Stimulated activated CD4-positive, alpha-beta T cell treated with anti-CD3 and anti-CD28 coated beads, Interleukin-12 subunit alpha, Interleukin-12 subunit beta, amount 100 ng/mL, for 24 hours (primary cell): ENCODE measurements at regions not wholly inside any gene's neighbourhood (a gene's known extent, or its start where the extent isn't known, plus 50 kb on each side); places are given as distances from the start of the nearest gene placed in this dataset.
A peak's percentile ranks its signal among the peaks of the same experiment; 100 is the strongest.
"Not testable (repeated sequence)": the region's sequence is repeated elsewhere in the genome, so short reads cannot be mapped to it uniquely, and the experiment has no call there.

Experiments
- DNase-seq, 2 experiments: peaks; one replicate each; pipeline ENCODE4 v3.0.0-alpha.2; 2020; ENCODE audit warnings: low read depth in 2 of 2

DNA sequence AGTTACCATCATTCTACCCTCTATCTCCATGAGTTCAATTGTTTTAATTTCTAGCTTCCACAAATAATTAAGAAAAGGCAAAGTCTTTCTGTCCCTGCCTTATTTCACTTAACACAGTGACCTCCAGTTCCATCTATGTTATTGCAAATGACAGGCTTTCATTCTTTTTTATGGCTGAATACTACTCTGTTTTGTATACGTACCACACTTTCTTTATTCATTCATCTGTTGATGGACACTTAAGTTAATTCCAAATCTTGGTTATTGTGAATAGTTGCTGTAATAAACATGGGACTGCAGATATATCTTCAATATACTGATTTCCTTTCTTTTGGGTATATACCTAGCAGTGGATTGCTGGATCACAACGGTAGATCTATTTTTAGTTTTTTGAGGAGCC lies 314.1 kb downstream of the SV2B start:
- DNase-seq = no peak

DNA sequence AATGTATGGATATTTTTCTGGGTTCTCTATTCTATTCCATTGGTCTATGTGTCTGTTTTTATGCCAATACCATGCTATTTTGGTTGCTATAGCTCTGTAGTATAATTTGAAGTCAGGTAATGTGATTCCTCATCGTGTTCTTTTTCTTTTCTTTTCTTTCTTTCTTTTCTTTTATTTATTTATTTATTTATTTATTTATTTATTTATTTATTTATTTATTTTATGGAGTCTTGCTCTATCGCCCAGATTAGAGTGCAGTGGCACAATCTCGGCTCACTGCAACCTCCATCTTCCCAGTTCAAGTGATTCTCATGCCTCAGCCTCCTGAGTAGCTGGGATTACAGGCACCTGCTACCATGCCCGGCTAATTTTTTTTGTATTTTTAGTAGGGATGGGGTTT lies 315.2 kb downstream of the SV2B start:
- not testable (repeated sequence) for DNase-seq

DNA sequence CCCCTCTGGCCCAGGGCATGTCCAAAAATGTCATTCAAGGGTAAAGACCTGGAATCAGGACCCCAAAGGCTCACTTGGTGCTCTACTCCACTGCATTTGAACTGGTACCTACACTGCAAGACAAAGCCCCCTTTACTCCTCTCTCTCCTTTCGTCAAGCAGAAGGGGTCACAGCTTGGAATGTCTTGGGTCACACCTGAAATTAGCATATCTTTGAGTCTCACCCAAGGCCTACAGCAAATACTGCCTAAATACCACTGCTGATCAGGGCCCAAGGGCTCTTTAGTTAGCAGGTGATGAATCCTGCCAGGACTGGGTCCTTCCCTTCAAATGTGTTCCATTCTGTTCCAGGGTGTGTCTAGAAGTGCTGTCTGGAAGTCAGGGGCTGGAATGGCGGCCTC lies 320.6 kb downstream of the SV2B start:
- DNase-seq = no peak

DNA sequence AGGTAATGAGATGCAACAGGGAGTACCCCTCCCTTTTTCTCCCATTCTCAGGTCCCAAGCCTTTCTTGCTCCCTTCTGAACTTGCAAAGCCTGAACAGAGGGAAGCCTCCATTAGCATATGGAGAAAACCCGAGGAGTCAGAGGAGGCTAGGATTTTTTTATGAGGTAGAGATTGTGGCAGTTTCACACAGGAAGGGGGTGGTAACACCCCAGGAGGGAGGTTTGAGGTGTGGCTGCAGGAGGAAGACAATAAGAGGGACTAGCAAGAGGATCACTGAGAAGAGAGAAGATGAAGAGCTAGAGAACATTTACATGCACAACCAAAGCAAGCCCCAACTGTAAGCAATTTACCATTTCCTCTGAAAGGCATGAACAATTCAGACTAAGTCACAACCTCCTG lies 322.7 kb downstream of the SV2B start:
- no peak for DNase-seq

DNA sequence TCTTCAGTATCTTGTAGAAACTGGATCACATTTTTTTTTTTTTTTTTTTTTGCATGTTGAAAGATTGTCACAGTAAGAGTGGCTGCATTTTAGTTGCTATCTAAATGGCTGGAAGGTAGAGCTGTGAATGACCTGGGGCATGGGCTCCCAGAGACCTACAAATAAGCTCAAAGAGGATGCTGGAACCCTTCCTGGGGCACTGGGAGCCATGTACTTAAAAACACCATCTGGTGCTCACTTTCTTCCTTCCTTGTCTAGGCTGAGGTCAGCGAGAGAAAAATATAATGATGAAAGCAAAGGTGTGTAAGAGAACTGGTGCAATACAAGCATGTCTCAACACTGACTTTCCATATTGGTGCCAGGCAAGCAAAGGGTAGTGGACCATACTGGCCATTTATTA lies 323.9 kb downstream of the SV2B start:
- no peak for DNase-seq

DNA sequence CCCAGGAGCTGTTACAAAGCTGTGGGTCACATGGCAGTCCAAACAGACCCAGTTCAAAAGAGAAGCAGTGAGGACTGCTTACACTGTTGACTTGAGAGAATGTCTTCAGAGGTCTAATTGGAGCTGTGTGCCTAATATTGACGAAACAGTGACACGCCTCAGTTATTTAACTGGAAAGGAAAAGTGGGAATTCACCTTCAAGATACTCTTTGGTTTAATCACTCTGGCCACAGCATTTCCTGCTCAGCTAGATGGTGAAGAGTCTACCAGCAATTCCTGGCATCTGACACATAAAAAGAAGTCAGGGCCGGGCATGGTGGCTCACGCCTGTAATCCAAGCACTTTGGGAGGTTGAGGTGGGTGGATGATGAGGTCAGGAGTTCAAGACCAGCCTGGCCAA lies 326.4 kb downstream of the SV2B start:
- peak in 1 of 2 experiments; percentile 1 for DNase-seq

DNA sequence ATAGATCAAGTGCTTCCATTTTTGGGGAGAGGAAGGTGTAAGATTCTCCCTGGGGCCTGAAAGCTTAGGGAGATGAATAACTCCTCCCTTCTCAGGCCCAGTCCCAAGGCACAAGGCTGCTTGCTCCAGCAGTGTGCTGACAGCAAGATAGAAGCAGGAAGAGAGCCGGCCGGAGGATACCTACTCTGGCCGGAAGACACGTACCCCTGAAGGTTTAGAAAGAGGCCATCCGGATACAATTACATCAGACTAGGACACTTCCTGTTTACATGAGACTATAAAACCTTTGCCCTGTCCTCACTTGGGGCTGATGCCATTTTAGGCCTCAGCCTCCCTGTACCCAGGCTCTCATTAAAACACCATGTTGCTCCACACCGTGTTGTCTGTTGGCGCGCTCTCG lies 329.9 kb downstream of the SV2B start:
- no peak for DNase-seq

DNA sequence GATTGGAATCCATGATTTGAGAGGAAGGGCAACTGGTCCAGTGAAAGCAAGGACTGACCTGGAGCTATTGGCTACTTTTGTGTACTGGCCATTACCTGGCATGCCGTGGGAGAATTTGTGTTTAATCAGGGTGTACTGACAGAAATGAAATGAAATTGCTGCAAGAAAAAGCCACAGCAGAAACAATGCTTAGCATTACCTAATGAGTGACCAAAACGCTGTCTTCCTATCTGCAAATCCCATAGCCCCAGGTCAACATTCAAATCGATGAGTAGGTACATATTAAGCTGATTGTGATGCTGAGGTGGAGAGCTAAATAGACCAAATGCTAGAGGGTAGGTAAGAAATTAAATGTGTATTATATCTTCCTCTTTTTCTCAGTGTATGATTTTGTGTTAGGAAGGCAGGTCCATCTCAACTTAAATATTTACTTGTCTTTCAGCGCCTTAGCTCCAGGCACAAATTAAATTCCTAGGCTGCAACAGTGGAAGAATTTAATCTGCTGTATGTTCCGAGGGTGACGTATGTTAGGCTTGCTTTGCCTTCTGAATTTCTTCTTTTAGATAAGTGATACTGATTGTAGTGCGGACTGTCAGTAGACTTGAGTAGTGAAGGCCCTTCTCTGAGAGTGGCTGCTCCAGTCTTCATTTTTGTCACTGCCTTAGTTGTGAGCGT lies 331.1 kb downstream of the SV2B start:
- DNase-seq = no peak

DNA sequence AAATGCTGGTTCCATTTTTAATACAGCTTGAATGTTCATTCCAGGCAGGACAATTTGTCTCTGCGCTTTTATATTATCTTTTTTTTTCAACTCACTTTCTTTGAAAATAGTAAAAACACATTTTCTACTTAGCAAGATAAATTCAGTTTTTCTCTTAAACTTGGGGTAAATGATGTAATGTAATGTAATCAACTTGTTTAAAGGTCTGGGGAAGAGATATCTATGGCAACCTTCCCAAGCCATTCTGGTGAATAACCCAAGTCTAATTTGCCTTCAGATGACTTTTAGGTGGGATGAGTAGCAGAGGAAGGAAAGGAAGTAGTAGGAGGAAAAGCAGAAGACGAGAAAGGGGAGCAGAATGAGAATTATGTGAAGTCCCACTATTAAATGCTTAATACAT lies 335.1 kb downstream of the SV2B start:
- DNase-seq = no peak

DNA sequence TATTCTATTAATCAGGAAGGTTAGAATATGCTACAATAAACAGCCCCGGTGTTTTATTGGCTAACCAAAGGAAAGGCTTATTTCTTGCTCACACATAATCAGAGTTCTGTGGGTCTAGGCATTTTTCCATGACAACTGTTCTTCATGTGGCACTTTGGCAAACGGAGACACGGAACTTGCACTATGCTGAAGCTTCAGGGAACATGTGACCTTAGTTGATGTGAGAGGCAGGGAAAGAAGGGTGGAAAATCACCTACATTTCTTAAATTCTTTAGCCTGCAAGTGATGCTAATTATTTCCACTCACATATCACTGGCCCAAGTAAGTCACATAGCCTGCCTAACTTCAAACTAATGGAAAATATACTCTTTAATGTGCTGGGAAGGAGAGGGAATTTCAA lies 344.6 kb downstream of the SV2B start:
- DNase-seq = no peak

DNA sequence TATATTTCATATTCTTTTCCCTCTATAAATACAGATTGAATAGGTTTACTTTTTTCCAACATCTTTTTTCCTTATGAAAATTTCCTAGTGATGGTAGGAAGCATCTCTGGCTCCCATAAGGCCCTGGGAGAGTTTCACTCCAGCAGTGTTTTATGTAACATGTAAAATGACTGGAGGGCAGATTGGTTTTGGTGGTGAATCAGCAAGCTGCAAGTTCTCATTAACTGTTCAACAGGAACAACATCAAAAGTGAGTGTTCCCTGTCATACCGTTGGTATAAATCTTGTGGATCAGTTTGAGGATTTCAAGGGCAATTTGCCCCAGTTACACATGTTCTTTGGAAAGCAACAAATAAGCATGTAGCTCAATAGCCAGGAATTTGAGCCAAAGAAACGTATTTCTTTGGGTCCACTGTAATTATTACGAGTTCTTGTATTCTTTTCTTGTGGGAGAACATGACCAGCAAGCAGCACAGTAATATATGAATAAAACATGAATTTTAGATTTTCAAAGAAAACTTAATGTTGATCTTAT lies 345.7 kb downstream of the SV2B start:
- no peak for DNase-seq

DNA sequence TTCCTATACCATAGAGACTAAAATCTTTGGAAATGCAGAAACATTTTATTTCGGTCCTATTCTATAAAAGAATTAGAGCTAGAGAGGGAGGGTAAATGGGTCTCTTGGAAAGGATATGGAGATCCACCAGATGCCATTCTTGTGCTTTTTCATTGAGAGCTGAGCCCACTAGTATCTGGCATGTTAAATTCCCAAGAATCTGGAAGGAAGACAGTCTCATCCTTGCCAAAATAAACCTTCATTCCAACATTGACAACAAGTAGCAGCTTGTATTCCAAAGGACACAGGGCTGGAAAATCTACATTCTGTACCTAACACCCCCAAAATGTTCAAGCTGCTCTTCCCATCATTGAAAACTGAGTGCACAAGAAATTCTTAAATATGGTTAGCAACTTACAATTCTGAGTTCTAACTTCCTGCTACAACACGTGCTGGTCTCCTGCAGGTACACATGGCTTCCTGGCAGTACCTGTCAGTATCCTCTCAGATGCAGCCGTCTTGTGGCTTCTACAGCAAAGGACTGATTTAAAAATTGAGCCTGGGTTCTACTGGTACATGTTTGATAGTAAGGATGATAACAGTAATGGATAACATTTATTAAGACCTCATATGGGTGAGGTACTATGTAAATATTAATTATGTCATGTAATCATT lies 348.1 kb downstream of the SV2B start:
- no peak for DNase-seq

DNA sequence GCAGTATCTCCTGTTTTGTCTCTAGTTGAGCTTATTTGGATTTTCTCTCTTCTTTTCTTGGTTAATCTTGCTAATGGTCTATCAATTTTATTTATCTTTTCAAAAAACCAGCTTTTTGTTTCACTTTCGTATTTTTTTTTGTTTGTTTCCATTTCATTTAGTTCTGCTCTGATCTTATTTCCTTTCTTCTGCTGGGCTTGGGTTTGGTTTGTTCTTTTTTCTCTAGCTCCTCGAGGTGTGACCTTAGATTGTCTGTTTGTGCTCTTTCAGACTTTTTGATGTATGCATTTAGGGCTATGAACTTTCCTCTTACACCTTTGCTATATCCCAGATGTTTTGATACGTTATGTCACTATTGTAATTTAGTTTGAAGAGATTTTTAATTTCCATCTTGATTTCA lies 353.3 kb downstream of the SV2B start:
- not testable (repeated sequence) for DNase-seq

DNA sequence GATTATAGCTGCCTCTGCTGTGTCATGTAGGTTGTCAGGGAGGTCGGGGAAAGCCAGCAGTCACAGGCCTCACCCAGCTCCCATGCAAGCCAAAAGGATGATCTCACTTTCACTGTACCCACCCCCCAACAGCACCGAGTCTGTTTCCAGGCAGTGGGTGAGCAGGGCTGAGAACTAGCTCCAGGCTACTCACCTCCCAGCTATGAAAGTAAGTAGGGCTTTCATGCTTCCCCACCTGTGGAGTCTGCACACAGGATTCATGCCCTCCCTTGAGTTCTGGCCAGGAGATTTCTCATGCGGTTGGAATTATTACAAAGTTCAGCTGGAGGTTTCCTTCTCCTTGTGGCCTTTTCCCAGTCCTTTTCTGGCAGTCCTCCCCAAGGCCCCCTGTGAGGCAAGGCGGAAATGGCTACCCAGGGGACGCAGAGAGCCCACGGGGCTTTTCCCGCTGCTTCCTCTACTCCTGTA lies 356.2 kb downstream of the SV2B start:
- no peak for DNase-seq

DNA sequence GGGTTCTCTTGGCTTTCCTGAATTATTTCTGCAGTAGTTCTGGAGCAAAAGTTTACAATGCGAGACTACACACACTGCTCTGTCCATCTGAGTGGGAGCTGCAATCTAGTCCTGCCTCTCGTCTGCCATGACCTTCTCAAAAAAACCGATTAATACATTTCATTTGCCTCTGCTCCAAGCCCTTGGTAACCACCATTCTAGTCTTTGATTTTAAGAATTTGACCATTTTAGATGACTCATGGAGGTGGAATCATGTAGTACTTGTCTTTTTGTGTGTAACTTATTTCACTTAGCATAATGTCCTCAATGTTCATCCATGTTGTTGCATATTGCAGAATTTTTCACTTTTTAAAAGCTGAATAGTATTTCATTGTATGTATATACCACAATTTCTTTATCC lies 356.9 kb downstream of the SV2B start:
- DNase-seq = no peak

DNA sequence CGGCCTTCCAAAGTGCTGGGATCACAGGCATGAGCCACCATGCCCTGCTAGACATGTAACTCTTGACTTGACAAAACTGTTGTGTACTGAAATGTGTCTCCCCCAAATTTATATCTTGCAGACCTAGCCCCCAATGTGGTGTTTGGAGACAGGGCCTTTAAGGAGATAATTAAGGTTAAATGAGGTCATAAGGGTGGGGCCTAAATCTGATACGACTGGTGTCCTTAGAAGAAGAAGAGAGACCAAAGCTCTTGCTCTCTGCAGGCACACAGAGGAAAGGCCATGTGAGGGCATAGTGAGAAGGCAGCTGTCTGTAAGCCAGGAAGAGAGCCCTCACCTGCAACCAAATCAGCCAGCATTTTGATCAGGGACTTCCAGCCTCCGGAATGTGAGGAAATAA lies 361.3 kb downstream of the SV2B start:
- DNase-seq = no peak

DNA sequence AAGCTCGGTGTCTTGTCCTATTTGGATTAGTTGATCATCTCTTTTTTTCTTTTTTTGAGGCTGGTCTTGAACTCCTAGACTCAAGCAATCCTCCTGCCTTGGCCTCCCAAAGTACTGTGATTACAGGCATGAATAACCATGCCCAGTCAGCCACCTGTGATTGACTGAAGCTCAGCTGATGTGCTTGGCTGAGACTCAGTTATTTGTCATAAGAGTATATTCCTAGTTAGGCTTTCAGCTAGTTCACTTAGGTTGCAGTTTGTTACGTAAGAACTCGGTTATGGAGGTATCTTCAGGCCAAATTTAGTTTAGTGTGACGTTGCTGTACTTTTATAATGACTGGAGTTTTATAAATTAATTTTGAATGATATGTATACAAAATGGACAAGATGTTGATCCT lies 365.0 kb downstream of the SV2B start:
- no peak for DNase-seq

DNA sequence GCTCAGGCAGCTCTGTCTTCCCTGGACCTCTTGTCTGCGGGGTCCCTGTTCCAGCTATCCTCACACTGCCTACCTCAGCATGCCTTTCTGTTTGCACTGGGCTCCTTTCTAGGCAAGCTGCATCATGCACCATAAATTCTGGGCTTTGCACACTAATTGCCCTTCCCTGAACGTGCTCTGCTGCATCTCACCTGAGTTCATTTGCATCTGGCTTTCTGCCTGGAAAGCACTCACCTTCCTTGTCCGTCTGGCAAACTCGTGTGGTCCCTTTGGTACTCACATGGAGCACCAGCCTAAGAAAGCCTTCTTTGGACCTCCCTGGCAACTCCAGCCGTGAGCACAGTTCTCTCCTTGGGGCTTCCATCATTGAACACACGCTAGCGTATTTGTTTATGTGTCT lies 365.6 kb downstream of the SV2B start:
- DNase-seq = no peak

DNA sequence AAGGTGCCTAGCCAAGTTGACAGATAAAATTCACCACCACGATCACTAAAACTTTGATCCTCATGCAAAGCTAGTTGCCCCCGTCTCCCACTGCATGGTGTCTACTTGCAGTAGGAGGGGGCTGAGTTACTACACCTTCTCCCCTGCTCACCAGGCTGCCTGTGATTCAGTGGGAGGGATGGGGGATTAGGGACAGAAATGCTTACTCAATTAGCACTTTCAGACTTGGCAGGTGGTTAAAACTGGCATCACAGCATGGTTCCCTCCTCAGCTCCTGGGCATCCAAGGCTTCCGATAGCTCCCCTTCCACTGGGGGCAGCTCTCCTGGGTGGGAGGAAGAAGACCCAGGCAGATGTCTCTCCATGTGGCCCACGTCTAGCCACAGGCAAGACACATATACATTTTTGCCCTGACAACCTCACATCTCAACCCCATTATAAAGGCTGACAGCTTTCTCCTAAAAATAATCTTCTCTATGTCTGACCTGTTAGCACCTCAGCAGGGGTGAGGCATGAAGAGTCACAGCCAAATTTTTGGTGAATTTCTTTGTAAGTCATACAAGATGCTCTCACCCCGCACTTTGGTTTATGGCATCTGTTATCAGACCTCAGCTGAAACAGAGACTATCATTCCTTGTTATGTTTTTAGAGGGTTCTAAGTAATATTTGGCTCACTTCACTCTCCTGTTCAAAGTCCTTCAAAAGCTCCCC lies 369.0 kb downstream of the SV2B start:
- DNase-seq = no peak

DNA sequence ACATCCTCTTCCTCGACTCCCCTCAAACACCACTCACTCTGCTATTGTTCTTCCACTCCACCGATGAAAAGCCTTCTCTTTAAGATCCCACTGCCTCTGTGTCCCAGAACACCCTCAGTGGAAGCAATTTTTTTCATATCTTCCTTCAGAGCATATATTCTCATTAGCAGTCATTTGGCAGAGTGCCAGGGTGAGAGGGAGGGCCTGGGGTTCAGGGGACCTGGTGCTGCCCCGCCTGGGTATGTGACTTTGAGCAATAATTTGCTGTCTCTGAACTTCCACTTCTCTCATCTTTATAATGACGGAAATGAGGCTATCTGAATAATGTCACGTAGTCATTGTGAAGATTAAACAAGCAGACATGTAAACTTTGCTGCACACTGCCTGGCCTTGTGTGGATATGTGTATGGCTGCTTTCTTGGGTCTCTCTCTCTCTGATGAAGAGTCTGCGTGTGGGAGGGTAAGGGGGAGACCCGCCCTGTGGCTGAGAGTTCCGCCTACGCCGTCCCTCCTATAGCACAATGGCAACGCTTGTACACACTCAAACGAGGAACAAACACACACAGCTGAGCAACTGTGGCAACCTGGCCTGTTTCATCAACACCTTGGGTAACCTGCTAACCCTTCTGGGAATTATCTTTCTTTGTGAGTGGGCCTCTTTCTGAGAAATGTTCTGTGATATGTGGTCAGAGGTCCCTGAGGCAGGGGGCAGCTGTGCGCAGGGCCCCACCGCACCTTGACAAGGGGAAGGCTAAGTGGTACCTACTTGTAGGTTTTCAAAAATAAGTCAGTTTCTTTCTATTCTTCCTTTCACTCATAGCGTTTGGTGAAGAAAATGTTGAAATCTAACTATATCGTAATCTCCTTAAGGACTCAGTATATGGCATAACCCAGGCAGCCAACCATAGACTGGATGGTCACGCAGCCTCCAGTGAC lies 369.8 kb downstream of the SV2B start:
- peak; percentile 37 to 59 for DNase-seq

DNA sequence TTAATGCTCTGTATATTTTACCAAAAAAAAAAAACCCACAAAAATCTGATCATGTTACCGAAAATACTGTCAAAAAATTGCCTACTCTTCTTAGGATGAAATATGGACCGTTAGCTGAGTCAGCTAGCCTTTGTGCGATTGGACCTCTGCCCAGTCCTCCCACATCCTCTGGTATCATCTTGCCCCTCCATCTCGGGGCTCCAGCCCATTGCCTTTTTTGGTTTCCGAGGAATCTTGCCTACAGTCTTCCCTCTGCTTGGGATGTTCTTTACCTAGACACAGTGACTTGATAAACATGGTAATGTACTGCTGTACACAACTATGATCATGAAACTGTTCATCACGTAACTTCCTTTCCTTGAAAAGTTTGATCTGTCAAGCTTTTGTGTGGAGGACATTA lies 371.4 kb downstream of the SV2B start:
- no peak for DNase-seq

DNA sequence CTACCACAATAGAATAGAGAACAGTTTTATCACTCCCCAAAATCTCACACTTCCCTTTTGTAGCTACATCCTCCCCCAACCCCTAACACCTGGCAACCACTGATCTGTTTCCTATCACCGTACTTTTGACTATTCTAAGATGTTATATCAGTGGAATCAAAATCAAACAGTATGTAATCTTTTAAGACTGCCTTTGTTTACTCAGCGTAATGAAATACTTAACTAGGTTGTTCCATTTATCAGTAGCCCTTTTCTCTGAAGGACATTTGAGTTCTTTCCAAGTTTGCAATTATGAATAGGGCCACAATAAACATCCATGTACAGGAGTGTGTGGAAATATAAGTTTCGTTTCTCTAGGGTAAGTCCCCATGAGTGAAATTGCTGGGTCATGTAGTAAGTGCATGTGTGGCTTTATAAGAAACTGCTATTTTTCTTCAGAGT lies 372.3 kb downstream of the SV2B start:
- no peak for DNase-seq
